Stimulated activated CD8-positive, alpha-beta memory T cell treated with anti-CD3 and anti-CD28 coated beads, Interleukin-7, amount 100 ng/mL, for 48 hours (primary cell): ENCODE measurements at regions not wholly inside any gene's neighbourhood (a gene's known extent, or its start where the extent isn't known, plus 50 kb on each side); places are given as distances from the start of the nearest gene placed in this dataset.
"Not testable (repeated sequence)": the region's sequence is repeated elsewhere in the genome, so short reads cannot be mapped to it uniquely, and the experiment has no call there.

Experiments used
- DNase-seq, 2 donors: peaks; one replicate each; pipeline ENCODE4 v3.0.0-alpha.2; 2020; ENCODE audit warnings: low read depth in 1 of 2; ENCODE audit errors: extremely low read depth in 1 of 2

- no peak for DNase-seq
Measured at GRCh38 chrX:41033299-41033698, 51.9 kb upstream of the USP9X start.

- not testable (repeated sequence) for DNase-seq
Measured at GRCh38 chrX:41034902-41035301, 50.3 kb upstream of the USP9X start.
